ENCODE measurements at regions not wholly inside any gene's neighbourhood (a gene's known extent, or its start where the extent isn't known, plus 50 kb on each side); places are given as distances from the start of the nearest gene placed in this dataset.

GRCh38 chr6:163786995-163787671 is 372.6 kb downstream of the QKI start:
- WGBS, 10 experiments, result 0 to 81% (median 60%) methylated on average over 1 to 2 of the region's 2 CpGs; no CpG with 5 or more reads in 1 of the 10 experiments
- peaks cover 0 to 9% of the 10 kb centered on the region in 2 donors for H3K4me1 ChIP-seq (replicated peaks in 1 of 2)
- in situ Hi-C loops (cut with MboI; ENCODE audit: low pct_unique_long_range_greater_than_20kb in 2 of 9, low sequenced_read_pairs in 9 of 9, unreplicated experiment in 9 of 9), result no loop called here
- ATAC-seq (replicated peaks in 6 of 8), result peak in 2 of 8 experiments; percentile 56 to 65
- no peak overlapping the region for H3K27ac ChIP-seq
- no peak overlapping the region for H3K4me3 ChIP-seq

- WGBS, 10 experiments, result 65 to 100% (median 89%) methylated on average over 1 to 6 of the region's 7 CpGs; no CpG with 5 or more reads in 1 of the 10 experiments
- in situ Hi-C loops (cut with MboI; ENCODE audit: low pct_unique_long_range_greater_than_20kb in 2 of 9, low sequenced_read_pairs in 9 of 9, unreplicated experiment in 9 of 9), result no loop called here
- no peak overlapping the region for H3K27ac ChIP-seq
- no peak overlapping the region for H3K4me3 ChIP-seq
- no peak for ATAC-seq (replicated peaks in 6 of 8)
- peaks cover 0 to 7% of the 10 kb centered on the region in 2 donors for H3K4me1 ChIP-seq (replicated peaks in 1 of 2)
Observed at GRCh38 chr6:163782436-163783003, 368.0 kb downstream of the QKI start.

- in situ Hi-C loops (cut with MboI; ENCODE audit: low pct_unique_long_range_greater_than_20kb in 2 of 9, low sequenced_read_pairs in 9 of 9, unreplicated experiment in 9 of 9), result no loop called here
- ATAC-seq (replicated peaks in 6 of 8), result peak in 6 of 8 experiments; percentile 18 to 67 (median 42)
- peaks cover 5 to 10% of the 10 kb centered on the region in 2 donors for H3K4me1 ChIP-seq (replicated peaks in 1 of 2)
- no peak overlapping the region for H3K27ac ChIP-seq
- 7 to 67% (median 43%) methylated on average over 1 to 5 of the region's 5 CpGs; no CpG with 5 or more reads in 1 of the 10 experiments for WGBS, 10 experiments
- H3K4me3 ChIP-seq, result no peak overlapping the region
Observed at GRCh38 chr6:163780994-163781393, 366.5 kb downstream of the QKI start.

GRCh38 chr6:163779727-163780284 is 365.3 kb downstream of the QKI start:
- Histone ChIP-seq H3K27ac (no peak overlapping the region), H3K4me3 (no peak overlapping the region), H3K4me1 (replicated peaks in 1 of 2) (peaks cover 6 to 10% of the 10 kb centered on the region in 2 donors)
- WGBS, 10 experiments, result 65 to 97% (median 85%) methylated on average over 1 to 5 of the region's 7 CpGs
- in situ Hi-C loops (cut with MboI; ENCODE audit: low pct_unique_long_range_greater_than_20kb in 2 of 9, low sequenced_read_pairs in 9 of 9, unreplicated experiment in 9 of 9), result no loop called here
- ATAC-seq (replicated peaks in 6 of 8), result no peak

GRCh38 chr6:163777716-163778115 is 363.2 kb downstream of the QKI start:
- in situ Hi-C loops (cut with MboI; ENCODE audit: low pct_unique_long_range_greater_than_20kb in 2 of 9, low sequenced_read_pairs in 9 of 9, unreplicated experiment in 9 of 9), result no loop called here
- H3K4me1 ChIP-seq (replicated peaks in 1 of 2), result peaks cover 6 to 10% of the 10 kb centered on the region in 2 donors
- no peak for ATAC-seq (replicated peaks in 6 of 8)
- WGBS, 10 experiments, result 22 to 100% (median 85%) methylated on average over 1 of the region's 1 CpG; no CpG with 5 or more reads in 3 of the 10 experiments
- no peak overlapping the region for H3K27ac ChIP-seq
- no peak overlapping the region for H3K4me3 ChIP-seq

- no peak for ATAC-seq (replicated peaks in 6 of 8)
- WGBS, 10 experiments, result 77 to 97% (median 90%) methylated on average over 3 to 7 of the region's 10 CpGs
- Histone ChIP-seq H3K4me1 (replicated peaks in 1 of 2) (peaks cover 6 to 10% of the 10 kb centered on the region in 2 donors), H3K27ac (no peak overlapping the region), H3K4me3 (no peak overlapping the region)
- in situ Hi-C loops (cut with MboI; ENCODE audit: low pct_unique_long_range_greater_than_20kb in 2 of 9, low sequenced_read_pairs in 9 of 9, unreplicated experiment in 9 of 9), result no loop called here
Observed at GRCh38 chr6:163776906-163777686, 362.6 kb downstream of the QKI start.

GRCh38 chr6:163776196-163776905 is 361.8 kb downstream of the QKI start:
- 0 to 83% (median 32%) methylated on average over 1 to 5 of the region's 5 CpGs for WGBS, 10 experiments
- in situ Hi-C loops (cut with MboI; ENCODE audit: low pct_unique_long_range_greater_than_20kb in 2 of 9, low sequenced_read_pairs in 9 of 9, unreplicated experiment in 9 of 9), result no loop called here
- peak in 6 of 8 experiments; percentile 47 to 85 (median 68) for ATAC-seq (replicated peaks in 6 of 8)
- Histone ChIP-seq H3K4me3 (no peak overlapping the region), H3K27ac (no peak overlapping the region), H3K4me1 (replicated peaks in 1 of 2) (peaks cover 6 to 10% of the 10 kb centered on the region in 2 donors)

- in situ Hi-C loops (cut with MboI; ENCODE audit: low pct_unique_long_range_greater_than_20kb in 2 of 9, low sequenced_read_pairs in 9 of 9, unreplicated experiment in 9 of 9), result no loop called here
- no peak overlapping the region for H3K4me3 ChIP-seq
- H3K4me1 ChIP-seq (replicated peaks in 1 of 2), result peaks cover 4 to 6% of the 10 kb centered on the region in 2 donors
- no peak overlapping the region for H3K27ac ChIP-seq
- 56 to 100% (median 90%) methylated on average over 1 to 3 of the region's 3 CpGs; no CpG with 5 or more reads in 3 of the 10 experiments for WGBS, 10 experiments
- ATAC-seq (replicated peaks in 6 of 8), result no peak
Observed at GRCh38 chr6:163775313-163775712, 360.8 kb downstream of the QKI start.

- in situ Hi-C loops (cut with MboI; ENCODE audit: low pct_unique_long_range_greater_than_20kb in 2 of 9, low sequenced_read_pairs in 9 of 9, unreplicated experiment in 9 of 9), result no loop called here
- 46 to 97% (median 91%) methylated on average over 1 to 7 of the region's 8 CpGs for WGBS, 10 experiments
- H3K27ac ChIP-seq, result no peak overlapping the region
- ATAC-seq (replicated peaks in 6 of 8), result no peak
- H3K4me1 ChIP-seq (replicated peaks in 1 of 2), result peaks cover 4 to 6% of the 10 kb centered on the region in 2 donors
- H3K4me3 ChIP-seq, result no peak overlapping the region
Observed at GRCh38 chr6:163774485-163774884, 360.0 kb downstream of the QKI start.

- H3K27ac ChIP-seq, result no peak overlapping the region
- 73 to 100% (median 96%) methylated on average over 1 to 4 of the region's 4 CpGs; no CpG with 5 or more reads in 2 of the 10 experiments for WGBS, 10 experiments
- no peak overlapping the region for H3K4me3 ChIP-seq
- no peak for ATAC-seq (replicated peaks in 6 of 8)
- peaks cover 4 to 6% of the 10 kb centered on the region in 2 donors for H3K4me1 ChIP-seq (replicated peaks in 1 of 2)
- in situ Hi-C loops (cut with MboI; ENCODE audit: low pct_unique_long_range_greater_than_20kb in 2 of 9, low sequenced_read_pairs in 9 of 9, unreplicated experiment in 9 of 9), result no loop called here
Observed at GRCh38 chr6:163773646-163774045, 359.1 kb downstream of the QKI start.

GRCh38 chr6:163772701-163773100 is 358.2 kb downstream of the QKI start:
- ATAC-seq (replicated peaks in 6 of 8), result no peak
- Histone ChIP-seq H3K27ac (no peak overlapping the region), H3K4me1 (replicated peaks in 1 of 2) (peaks cover 4 to 6% of the 10 kb centered on the region in 2 donors), H3K4me3 (no peak overlapping the region)
- 0 to 100% (median 65%) methylated on average over 1 of the region's 1 CpG; no CpG with 5 or more reads in 2 of the 10 experiments for WGBS, 10 experiments
- in situ Hi-C loops (cut with MboI; ENCODE audit: low pct_unique_long_range_greater_than_20kb in 2 of 9, low sequenced_read_pairs in 9 of 9, unreplicated experiment in 9 of 9), result no loop called here

- ATAC-seq (replicated peaks in 6 of 8), result no peak
- no peak overlapping the region for H3K27ac ChIP-seq
- H3K4me1 ChIP-seq (replicated peaks in 1 of 2), result peaks cover under 1 to 5% of the 10 kb centered on the region in 2 donors
- H3K4me3 ChIP-seq, result no peak overlapping the region
- WGBS, 10 experiments, result 29 to 100% (median 77%) methylated on average over 1 of the region's 1 CpG; no CpG with 5 or more reads in 1 of the 10 experiments
- in situ Hi-C loops (cut with MboI; ENCODE audit: low pct_unique_long_range_greater_than_20kb in 2 of 9, low sequenced_read_pairs in 9 of 9, unreplicated experiment in 9 of 9), result no loop called here
Observed at GRCh38 chr6:163771180-163771579, 356.7 kb downstream of the QKI start.
